ENCODE measurements at regions not wholly inside any gene's neighbourhood (a gene's known extent, or its start where the extent isn't known, plus 50 kb on each side); places are given as distances from the start of the nearest gene placed in this dataset.

DNA sequence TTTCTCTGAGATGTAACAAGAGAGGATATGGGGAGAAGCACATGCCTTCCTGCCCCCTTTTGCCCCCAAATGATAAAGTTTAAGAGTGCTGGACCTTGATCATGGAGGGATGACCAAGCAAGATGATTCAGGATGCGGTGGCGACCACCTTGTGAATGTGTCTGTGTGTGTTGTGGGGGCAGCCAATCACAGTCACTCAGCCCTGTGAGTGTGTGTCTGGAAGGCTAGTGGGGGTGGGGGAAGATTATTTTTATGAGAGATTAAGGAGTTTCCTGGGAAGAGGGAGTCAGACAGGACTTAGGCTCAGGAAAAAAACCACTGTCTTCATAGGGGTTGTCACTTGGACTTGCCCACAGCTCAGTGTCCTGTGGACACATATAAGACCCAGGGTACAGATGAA lies 57.8 kb upstream of the KY start:
- no TSS peak for BruUV-seq (replicated peaks)
- no peaks in the 10 kb centered on the region for H3K79me2 ChIP-seq (ENCODE audit: insufficient read depth, low read length)
- H3K9ac ChIP-seq (ENCODE audit: insufficient read depth, low read depth, low read length), result no peak overlapping the region
- in situ Hi-C loops (cut with HindIII; ENCODE audit: extremely low pct_ligation_motif_present, low pct_unique_long_range_greater_than_20kb) (no loop called here), intact Hi-C loops (cut with micrococcal nuclease; ENCODE audit: unreplicated experiment) (no loop called here)
- ChIA-PET CTCF (ENCODE audit: low intra/inter-chr PET ratio, low total read pairs) (no interaction called here), POLR2A (no interaction called here)
- WGBS (ENCODE audit: low lambda C conversion rate), result 0% methylated on average over 2 of the region's 2 CpGs
- no peaks in the 10 kb centered on the region for H3K36me3 ChIP-seq (replicated peaks in 1 of 2; ENCODE audit: control insufficient read depth in 1 of 2, insufficient read depth in 2 of 2, low read length in 2 of 2)
- no peak for TF ChIP-seq EHMT2 (IDR thresholded peaks at IDR 0.05; ENCODE audit: borderline replicate concordance, low read depth, low read length)
- no peak for TF ChIP-seq AHR (CRISPR knock-in tag; IDR thresholded peaks at IDR 0.05)
- TF ChIP-seq SATB2 (CRISPR knock-in tag; IDR thresholded peaks at IDR 0.05), result no peak
- H4K20me1 ChIP-seq (ENCODE audit: insufficient read depth, low read length), result no peaks in the 10 kb centered on the region
- H3K4me2 ChIP-seq (ENCODE audit: low read depth, low read length), result no peak overlapping the region
- H3K27ac ChIP-seq (ENCODE audit: extremely low read length, insufficient read depth, low read length), result no peak overlapping the region
- no peaks in the 10 kb centered on the region for H3K9me3 ChIP-seq (ENCODE audit: low read length)
- DNase-seq (ENCODE audit: low spot score), result no peak
- ATAC-seq, result no peak
- H3K27me3 ChIP-seq (ENCODE audit: control insufficient read depth in 1 of 2, insufficient read depth in 2 of 2, low read length in 2 of 2), result 0 out of 5 replicates have a peak, but pooled peaks cover 0 to 5% of the 10 kb centered on the region in 2 experiments
- H3K4me3 ChIP-seq (replicated peaks in 1 of 3; ENCODE audit: insufficient read depth in 1 of 3, low read depth in 2 of 3, low read length in 3 of 3), result no peak overlapping the region
- no peak overlapping the region for H2AFZ ChIP-seq (ENCODE audit: low read length)
- no peaks in the 10 kb centered on the region for H3K4me1 ChIP-seq (ENCODE audit: insufficient read depth, low read length)
- FAIRE-seq, result no peak

DNA sequence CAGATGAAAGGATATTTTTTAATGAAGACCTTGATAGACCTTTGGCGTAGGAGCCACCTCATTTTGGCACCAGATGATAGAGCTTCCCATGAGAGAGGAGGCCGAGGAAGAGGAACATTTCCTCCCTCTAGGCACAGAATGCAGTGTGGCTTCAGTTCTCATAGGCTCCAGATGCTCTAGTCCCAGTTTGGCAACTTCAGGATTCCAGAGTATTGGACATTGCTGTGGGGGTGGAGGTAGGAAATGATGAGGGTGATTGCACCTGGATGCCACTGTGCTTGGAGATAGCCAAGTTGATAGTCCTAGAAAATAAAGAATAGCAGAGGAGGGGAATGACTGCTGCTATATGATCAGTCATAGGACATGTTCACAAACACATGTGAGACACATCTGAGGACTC lies 58.3 kb upstream of the KY start:
- no TSS peak for BruUV-seq (replicated peaks)
- H3K36me3 ChIP-seq (replicated peaks in 1 of 2; ENCODE audit: control insufficient read depth in 1 of 2, insufficient read depth in 2 of 2, low read length in 2 of 2), result no peaks in the 10 kb centered on the region
- no peaks in the 10 kb centered on the region for H3K4me1 ChIP-seq (ENCODE audit: insufficient read depth, low read length)
- in situ Hi-C loops (cut with HindIII; ENCODE audit: extremely low pct_ligation_motif_present, low pct_unique_long_range_greater_than_20kb), result no loop called here
- H3K9ac ChIP-seq (ENCODE audit: insufficient read depth, low read depth, low read length), result no peak overlapping the region
- CTCF ChIA-PET (ENCODE audit: low intra/inter-chr PET ratio, low total read pairs), result no interaction called here
- H2AFZ ChIP-seq (ENCODE audit: low read length), result no peak overlapping the region
- DNase-seq (ENCODE audit: low spot score) (no peak), ATAC-seq (no peak), FAIRE-seq (no peak)
- H3K9me3 ChIP-seq (ENCODE audit: low read length), result no peaks in the 10 kb centered on the region
- 0 out of 5 replicates have a peak, but pooled peaks cover 0 to 5% of the 10 kb centered on the region in 2 experiments for H3K27me3 ChIP-seq (ENCODE audit: control insufficient read depth in 1 of 2, insufficient read depth in 2 of 2, low read length in 2 of 2)
- no peaks in the 10 kb centered on the region for H3K79me2 ChIP-seq (ENCODE audit: insufficient read depth, low read length)
- no peaks in the 10 kb centered on the region for H4K20me1 ChIP-seq (ENCODE audit: insufficient read depth, low read length)
- POLR2A ChIA-PET, result no interaction called here
- H3K4me2 ChIP-seq (ENCODE audit: low read depth, low read length), result no peak overlapping the region
- WGBS (ENCODE audit: low lambda C conversion rate), result 0% methylated on average over 2 of the region's 2 CpGs
- no peak overlapping the region for H3K4me3 ChIP-seq (replicated peaks in 1 of 3; ENCODE audit: insufficient read depth in 1 of 3, low read depth in 2 of 3, low read length in 3 of 3)
- intact Hi-C loops (cut with micrococcal nuclease; ENCODE audit: unreplicated experiment), result no loop called here
- H3K27ac ChIP-seq (ENCODE audit: extremely low read length, insufficient read depth, low read length), result no peak overlapping the region
- TF ChIP-seq ZNF383 (CRISPR knock-in tag; IDR thresholded peaks at IDR 0.05; ENCODE audit: borderline replicate concordance), result no peak
- TF ChIP-seq, protein P1, sequence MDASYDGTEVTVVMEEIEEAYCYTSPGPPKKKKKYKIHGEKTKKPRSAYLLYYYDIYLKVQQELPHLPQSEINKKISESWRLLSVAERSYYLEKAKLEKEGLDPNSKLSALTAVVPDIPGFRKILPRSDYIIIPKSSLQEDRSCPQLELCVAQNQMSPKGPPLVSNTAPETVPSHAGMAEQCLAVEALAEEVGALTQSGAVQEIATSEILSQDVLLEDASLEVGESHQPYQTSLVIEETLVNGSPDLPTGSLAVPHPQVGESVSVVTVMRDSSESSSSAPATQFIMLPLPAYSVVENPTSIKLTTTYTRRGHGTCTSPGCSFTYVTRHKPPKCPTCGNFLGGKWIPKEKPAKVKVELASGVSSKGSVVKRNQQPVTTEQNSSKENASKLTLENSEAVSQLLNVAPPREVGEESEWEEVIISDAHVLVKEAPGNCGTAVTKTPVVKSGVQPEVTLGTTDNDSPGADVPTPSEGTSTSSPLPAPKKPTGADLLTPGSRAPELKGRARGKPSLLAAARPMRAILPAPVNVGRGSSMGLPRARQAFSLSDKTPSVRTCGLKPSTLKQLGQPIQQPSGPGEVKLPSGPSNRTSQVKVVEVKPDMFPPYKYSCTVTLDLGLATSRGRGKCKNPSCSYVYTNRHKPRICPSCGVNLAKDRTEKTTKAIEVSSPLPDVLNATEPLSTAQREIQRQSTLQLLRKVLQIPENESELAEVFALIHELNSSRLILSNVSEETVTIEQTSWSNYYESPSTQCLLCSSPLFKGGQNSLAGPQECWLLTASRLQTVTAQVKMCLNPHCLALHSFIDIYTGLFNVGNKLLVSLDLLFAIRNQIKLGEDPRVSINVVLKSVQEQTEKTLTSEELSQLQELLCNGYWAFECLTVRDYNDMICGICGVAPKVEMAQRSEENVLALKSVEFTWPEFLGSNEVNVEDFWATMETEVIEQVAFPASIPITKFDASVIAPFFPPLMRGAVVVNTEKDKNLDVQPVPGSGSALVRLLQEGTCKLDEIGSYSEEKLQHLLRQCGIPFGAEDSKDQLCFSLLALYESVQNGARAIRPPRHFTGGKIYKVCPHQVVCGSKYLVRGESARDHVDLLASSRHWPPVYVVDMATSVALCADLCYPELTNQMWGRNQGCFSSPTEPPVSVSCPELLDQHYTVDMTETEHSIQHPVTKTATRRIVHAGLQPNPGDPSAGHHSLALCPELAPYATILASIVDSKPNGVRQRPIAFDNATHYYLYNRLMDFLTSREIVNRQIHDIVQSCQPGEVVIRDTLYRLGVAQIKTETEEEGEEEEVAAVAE (CRISPR knock-in tag; IDR thresholded peaks at IDR 0.05; ENCODE audit: borderline replicate concordance), result no peak
- TF ChIP-seq MYNN (CRISPR knock-in tag; IDR thresholded peaks at IDR 0.05; ENCODE audit: low read depth), result no peak
- no peak for TF ChIP-seq ZBTB44 (CRISPR knock-in tag; IDR thresholded peaks at IDR 0.05)
- TF ChIP-seq ZNF7 (CRISPR knock-in tag; IDR thresholded peaks at IDR 0.05), result no peak
- no peak for TF ChIP-seq ZNF232 (CRISPR knock-in tag; IDR thresholded peaks at IDR 0.05; ENCODE audit: borderline replicate concordance)
- no peak for TF ChIP-seq BHLHE40 (IDR thresholded peaks at IDR 0.05; ENCODE audit: low read length)
- TF ChIP-seq MBNL3 (CRISPR knock-in tag; conservative IDR thresholded peaks at IDR 0.05), result no peak
- no peak for TF ChIP-seq RARA (CRISPR knock-in tag; IDR thresholded peaks at IDR 0.05)
- TF ChIP-seq ZNF607 (CRISPR knock-in tag; IDR thresholded peaks at IDR 0.05; ENCODE audit: borderline replicate concordance), result no peak
- TF ChIP-seq HDAC6 (IDR thresholded peaks at IDR 0.05; ENCODE audit: low read depth, low read length), result no peak
- TF ChIP-seq ZNF841 (CRISPR knock-in tag; IDR thresholded peaks at IDR 0.05; ENCODE audit: borderline replicate concordance), result no peak
- TF ChIP-seq MXD4 (CRISPR knock-in tag; IDR thresholded peaks at IDR 0.05), result no peak

Data from HepG2 (cell line).